OCI-LY1 (cell line): ENCODE measurements at regions not wholly inside any gene's neighbourhood (a gene's known extent, or its start where the extent isn't known, plus 50 kb on each side); places are given as distances from the start of the nearest gene placed in this dataset.
"Not testable (repeated sequence)": the region's sequence is repeated elsewhere in the genome, so short reads cannot be mapped to it uniquely, and the experiment has no call there.

Source experiments
- EZH2 ChIP-seq: fragments of 200-600 bp; sonication (generic), shearing (Covaris generic); IDR thresholded peaks from 2 replicates; pipeline ENCODE4 v1.8.0; 2017; ENCODE audit warnings: borderline replicate concordance, mixed run types, mild to moderate bottlenecking, antibody characterized with exemption, low read length, moderate library complexity, mixed read lengths
- TF ChIP-seq, protein P1 (sequence below): fragments of 200-600 bp; sonication (generic), shearing (Covaris generic); IDR thresholded peaks from 2 replicates; pipeline ENCODE4 v1.5.1; 2017; ENCODE audit warnings: mild to moderate bottlenecking, antibody characterized with exemption, low read length, moderate library complexity, mixed read lengths

DNA sequence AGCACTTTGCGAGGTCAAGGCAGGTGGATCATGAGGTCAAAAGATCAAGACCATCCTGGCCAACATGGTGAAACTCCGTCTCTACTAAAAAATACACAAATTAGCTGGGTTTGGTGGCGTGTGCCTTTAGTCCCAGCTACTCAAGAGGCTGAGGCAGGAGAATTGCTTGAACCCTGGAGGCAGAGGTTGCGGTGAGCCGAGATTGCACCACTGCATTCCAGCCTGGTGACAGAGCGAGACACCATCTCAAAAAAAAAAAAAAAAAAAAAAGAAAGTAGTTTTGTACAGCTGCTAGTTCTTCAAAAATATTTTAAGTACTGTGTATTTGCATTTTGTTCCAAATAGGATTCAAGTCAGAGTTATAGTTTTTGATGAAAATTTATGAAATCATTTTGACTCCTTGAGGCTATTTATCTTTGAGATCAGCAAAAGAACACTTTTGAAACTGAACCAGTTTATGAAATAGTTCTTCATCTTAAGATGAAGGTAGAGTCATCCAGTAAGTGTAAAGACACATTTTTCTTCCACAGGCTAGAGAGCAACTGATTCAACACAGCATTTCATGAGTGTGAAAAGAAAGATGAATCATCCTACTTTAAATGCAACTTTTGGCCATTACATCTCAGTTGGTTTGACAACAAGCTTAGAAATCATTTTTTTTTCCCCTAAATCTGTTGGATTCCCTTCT is 416.5 kb upstream of the KCNMB2 start:
- TF ChIP-seq EZH2 = not testable (repeated sequence)
- TF ChIP-seq, protein P1, sequence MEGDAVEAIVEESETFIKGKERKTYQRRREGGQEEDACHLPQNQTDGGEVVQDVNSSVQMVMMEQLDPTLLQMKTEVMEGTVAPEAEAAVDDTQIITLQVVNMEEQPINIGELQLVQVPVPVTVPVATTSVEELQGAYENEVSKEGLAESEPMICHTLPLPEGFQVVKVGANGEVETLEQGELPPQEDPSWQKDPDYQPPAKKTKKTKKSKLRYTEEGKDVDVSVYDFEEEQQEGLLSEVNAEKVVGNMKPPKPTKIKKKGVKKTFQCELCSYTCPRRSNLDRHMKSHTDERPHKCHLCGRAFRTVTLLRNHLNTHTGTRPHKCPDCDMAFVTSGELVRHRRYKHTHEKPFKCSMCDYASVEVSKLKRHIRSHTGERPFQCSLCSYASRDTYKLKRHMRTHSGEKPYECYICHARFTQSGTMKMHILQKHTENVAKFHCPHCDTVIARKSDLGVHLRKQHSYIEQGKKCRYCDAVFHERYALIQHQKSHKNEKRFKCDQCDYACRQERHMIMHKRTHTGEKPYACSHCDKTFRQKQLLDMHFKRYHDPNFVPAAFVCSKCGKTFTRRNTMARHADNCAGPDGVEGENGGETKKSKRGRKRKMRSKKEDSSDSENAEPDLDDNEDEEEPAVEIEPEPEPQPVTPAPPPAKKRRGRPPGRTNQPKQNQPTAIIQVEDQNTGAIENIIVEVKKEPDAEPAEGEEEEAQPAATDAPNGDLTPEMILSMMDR = not testable (repeated sequence)
